Fibroblast of upper back skin (primary cell): ENCODE measurements at regions not wholly inside any gene's neighbourhood (a gene's known extent, or its start where the extent isn't known, plus 50 kb on each side); places are given as distances from the start of the nearest gene placed in this dataset.
A peak's percentile ranks its signal among the peaks of the same experiment; 100 is the strongest.

Experiments used
- DNase-seq: peaks from one replicate; pipeline ENCODE4 v3.0.0-alpha.2; 2013

DNA sequence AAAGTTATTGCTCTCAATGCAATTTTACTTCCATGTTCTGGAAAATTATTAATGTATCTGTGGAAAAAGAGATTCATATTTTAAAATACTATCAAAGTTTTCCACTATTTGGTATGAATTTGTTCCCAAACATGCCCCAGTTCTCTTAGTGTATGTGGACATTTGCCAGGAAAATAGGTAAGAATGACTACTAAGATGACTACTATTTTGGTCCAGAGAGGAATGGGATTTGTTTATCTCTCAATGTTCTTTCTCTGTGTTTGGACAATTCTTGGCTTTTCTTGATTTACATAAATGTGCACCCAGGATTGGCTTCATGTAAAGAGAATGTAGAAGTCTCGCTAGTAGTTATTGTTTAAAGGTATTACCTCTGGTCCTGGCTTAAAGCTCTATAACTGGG lies 60.3 kb upstream of the POT1 start:
- DNase-seq = peak; percentile 1
